Body of pancreas (tissue), 4 donors: ENCODE measurements at regions not wholly inside any gene's neighbourhood (a gene's known extent, or its start where the extent isn't known, plus 50 kb on each side); places are given as distances from the start of the nearest gene placed in this dataset.

Experiments
- ATAC-seq: fragments of 150-250 bp; one replicate; pipeline ENCODE4 v1.9.1; 2016
- DNase-seq, 4 donors: peaks; one replicate each; pipeline ENCODE4 v3.0.0-alpha.2; 2019
- H3K27ac ChIP-seq, 4 donors: fragments of 200-600 bp; sonication (generic); 1 replicate in 3 of 4; 2 replicates in 1 of 4; pipeline versions ENCODE4 v1.5.1 to v1.6.1; 2016 to 2019; ENCODE audit warnings: mild to moderate bottlenecking in 1 of 4, mixed read lengths in 1 of 4, moderate library complexity in 1 of 4
- H3K27me3 ChIP-seq, 2 donors: fragments of 200-600 bp; sonication (generic); one replicate each; pipeline ENCODE4 v1.6.0; 2016; ENCODE audit warnings: mild to moderate bottlenecking in 1 of 2
- H3K36me3 ChIP-seq, 2 donors: fragments of 200-600 bp; sonication (generic); replicated peaks in 1 of 2; 2 replicates each; pipeline ENCODE4 v1.5.1; 2016; ENCODE audit warnings: low read depth in 2 of 2; ENCODE audit not compliant: insufficient read depth in 1 of 2
- H3K4me1 ChIP-seq: fragments of 200-600 bp; sonication (generic); one replicate; pipeline ENCODE4 v1.6.0; 2016
- H3K4me3 ChIP-seq, 2 donors: fragments of 200-600 bp; sonication (generic); 1 replicate in 1 of 2; 2 replicates in 1 of 2; pipeline ENCODE4 v1.5.1; 2016 to 2019
- H3K9me3 ChIP-seq, 3 donors: fragments of 200-600 bp; sonication (generic); 1 replicate in 2 of 3; 2 replicates in 1 of 3; pipeline ENCODE4 v1.5.1; 2016
- CTCF ChIP-seq, 7 experiments: fragments of 450-650 bp in 4 of 7; fragments of 200-600 bp in 3 of 7; sonication (generic) in 3 of 7; IDR thresholded peaks; one replicate each; pipeline ENCODE4 v1.5.1; 2016 to 2019; ENCODE audit warnings: antibody characterized with exemption in 7 of 7
- POLR2A ChIP-seq, 3 donors: fragments of 450-650 bp; IDR thresholded peaks; one replicate each; pipeline ENCODE4 v1.6.1; 2016; ENCODE audit warnings: antibody characterized with exemption in 3 of 3, mild to moderate bottlenecking in 2 of 3
- WGBS, 2 donors: methylation state at CpG; one replicate each; pipeline ENCODE4 v1.1.5; 2017; 5-methylcytosine and 5-hydroxymethylcytosine counted together
- intact Hi-C: fragments of 100-400 bp; cut with DNase I; formaldehyde crosslinking; loops from one replicate; pipeline ENCODE4 v1.15.1; 2023

GRCh38 chr5:120150770-120151169, 313.3 kb upstream of the PRR16 start:
- intact Hi-C loops, result no loop called here
- no peaks in the 10 kb centered on the region for H3K9me3 ChIP-seq
- DNase-seq (no peak), ATAC-seq (no peak)
- no peak overlapping the region for H3K4me3 ChIP-seq
- TF ChIP-seq CTCF (IDR thresholded peaks at IDR 0.05) (no peak), POLR2A (IDR thresholded peaks at IDR 0.05) (no peak)
- no peak overlapping the region for H3K27ac ChIP-seq
- no peaks in the 10 kb centered on the region for H3K27me3 ChIP-seq
- no peaks in the 10 kb centered on the region for H3K4me1 ChIP-seq
- H3K36me3 ChIP-seq, result no peaks in the 10 kb centered on the region
- 34 to 39% methylated on average over 2 of the region's 2 CpGs for WGBS, 2 donors

- Histone ChIP-seq H3K27ac (no peak overlapping the region), H3K36me3 (no peaks in the 10 kb centered on the region), H3K9me3 (no peaks in the 10 kb centered on the region), H3K4me1 (no peaks in the 10 kb centered on the region), H3K4me3 (no peak overlapping the region), H3K27me3 (no peaks in the 10 kb centered on the region)
- TF ChIP-seq CTCF (IDR thresholded peaks at IDR 0.05) (no peak), POLR2A (IDR thresholded peaks at IDR 0.05) (no peak)
- DNase-seq (no peak), ATAC-seq (no peak)
- WGBS, 2 donors, result 77 to 81% methylated on average over 1 of the region's 1 CpG
- intact Hi-C loops, result no loop called here
Observed at GRCh38 chr5:120151181-120151580, 312.9 kb upstream of the PRR16 start.

- Histone ChIP-seq H3K9me3 (no peaks in the 10 kb centered on the region), H3K4me3 (no peak overlapping the region), H3K27me3 (no peaks in the 10 kb centered on the region), H3K27ac (no peak overlapping the region), H3K4me1 (no peaks in the 10 kb centered on the region), H3K36me3 (no peaks in the 10 kb centered on the region)
- ATAC-seq, result no peak
- 46 to 52% methylated on average over 1 of the region's 1 CpG for WGBS, 2 donors
- TF ChIP-seq POLR2A (IDR thresholded peaks at IDR 0.05) (no peak), CTCF (IDR thresholded peaks at IDR 0.05) (no peak)
- intact Hi-C loops, result no loop called here
- DNase-seq, result no peak
Observed at GRCh38 chr5:120151825-120152224, 312.3 kb upstream of the PRR16 start.

DNA sequence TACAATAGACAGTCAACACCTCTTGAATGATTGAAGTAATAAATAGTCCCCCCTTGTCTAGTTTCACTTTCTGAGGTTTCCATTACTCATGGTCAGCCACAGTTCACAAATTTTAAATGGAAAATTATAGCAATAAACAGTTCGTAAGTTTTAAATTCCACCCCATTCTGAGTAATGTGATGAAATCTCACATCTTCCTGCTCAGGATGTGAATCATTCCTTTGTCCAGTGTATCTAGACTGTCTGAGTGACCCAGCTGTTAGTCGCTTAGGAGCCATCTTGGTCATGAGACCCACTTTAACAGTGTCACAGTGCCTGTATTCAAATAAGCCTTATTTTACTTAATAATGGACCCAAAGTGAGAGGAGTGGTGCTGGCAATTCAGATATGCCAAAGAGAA, 311.6 kb upstream of the PRR16 start:
- TF ChIP-seq POLR2A (IDR thresholded peaks at IDR 0.05) (no peak), CTCF (IDR thresholded peaks at IDR 0.05) (no peak)
- H3K27me3 ChIP-seq, result no peaks in the 10 kb centered on the region
- no peaks in the 10 kb centered on the region for H3K36me3 ChIP-seq
- no peak for DNase-seq
- no peak overlapping the region for H3K27ac ChIP-seq
- 78 to 87% methylated on average over 2 of the region's 2 CpGs for WGBS, 2 donors
- H3K9me3 ChIP-seq, result no peaks in the 10 kb centered on the region
- ATAC-seq, result no peak
- H3K4me1 ChIP-seq, result no peaks in the 10 kb centered on the region
- no peak overlapping the region for H3K4me3 ChIP-seq
- intact Hi-C loops, result no loop called here

GRCh38 chr5:120152931-120153330, 311.2 kb upstream of the PRR16 start:
- Histone ChIP-seq H3K9me3 (no peaks in the 10 kb centered on the region), H3K27ac (no peak overlapping the region), H3K36me3 (no peaks in the 10 kb centered on the region), H3K4me1 (no peaks in the 10 kb centered on the region), H3K4me3 (no peak overlapping the region), H3K27me3 (no peaks in the 10 kb centered on the region)
- 62 to 67% methylated on average over 4 of the region's 4 CpGs for whole genome bisulfite sequencing, 2 donors
- ATAC-seq (no peak), DNase-seq (no peak)
- intact Hi-C loops, result no loop called here
- TF ChIP-seq POLR2A (IDR thresholded peaks at IDR 0.05), result no peak
